SU-DHL-6 (cell line): ENCODE measurements at regions not wholly inside any gene's neighbourhood (a gene's known extent, or its start where the extent isn't known, plus 50 kb on each side); places are given as distances from the start of the nearest gene placed in this dataset.
"Not testable (repeated sequence)": the region's sequence is repeated elsewhere in the genome, so short reads cannot be mapped to it uniquely, and the experiment has no call there.

Experiments
- H2AFZ ChIP-seq: fragments of 200-600 bp; sonication (generic); 2 replicates; pipeline ENCODE4 v1.6.1; 2014; ENCODE audit warnings: low read depth, mild to moderate bottlenecking, moderate library complexity, mixed read lengths, antibody characterized with exemption, low read length; ENCODE audit not compliant: severe bottlenecking
- H3F3A ChIP-seq: fragments of 200-600 bp; shearing (Covaris generic); 2 replicates; pipeline ENCODE4 v1.6.0; 2016; ENCODE audit warnings: antibody characterized with exemption, mild to moderate bottlenecking; ENCODE audit not compliant: insufficient read depth
- H3K27ac ChIP-seq: fragments of 200-600 bp; sonication (generic); 2 replicates; pipeline ENCODE4 v1.5.1; 2016; ENCODE audit warnings: low read depth, mild to moderate bottlenecking, low read length, moderate library complexity, mixed read lengths
- H3K27me3 ChIP-seq: fragments of 200-600 bp; sonication (generic), shearing (Covaris generic); 2 replicates; pipeline ENCODE4 v1.6.0; 2014; ENCODE audit warnings: mild to moderate bottlenecking, low read length
- H3K36me3 ChIP-seq: fragments of 200-600 bp; sonication (generic); 2 replicates; pipeline ENCODE4 v1.6.1; 2014; ENCODE audit warnings: mild to moderate bottlenecking, low read length, mixed read lengths
- H3K4me2 ChIP-seq: fragments of 300-600, 200-600 bp; shearing (Covaris generic), sonication (generic); 2 replicates; pipeline ENCODE4 v1.6.0; 2014; ENCODE audit warnings: low read length, low read depth, mild to moderate bottlenecking; ENCODE audit not compliant: poor library complexity, severe bottlenecking
- H3K4me3 ChIP-seq: fragments of 200-600 bp; sonication (generic); 2 replicates; pipeline ENCODE4 v1.5.1; 2014; ENCODE audit warnings: antibody characterized with exemption, low read length, mild to moderate bottlenecking, mixed read lengths; ENCODE audit not compliant: insufficient read depth, poor library complexity, severe bottlenecking
- H3K79me2 ChIP-seq: fragments of 200-600 bp; sonication (generic); 2 replicates; pipeline ENCODE4 v1.6.1; 2014; ENCODE audit warnings: mild to moderate bottlenecking, low read length, moderate library complexity; ENCODE audit not compliant: insufficient read depth
- H3K9ac ChIP-seq: fragments of 200-600 bp; sonication (generic); 2 replicates; pipeline ENCODE4 v1.7.0; 2014; ENCODE audit warnings: mild to moderate bottlenecking, low read length
- H3K9me2 ChIP-seq: fragments of 200-600 bp; sonication (generic); replicated peaks from 2 replicates; pipeline ENCODE4 v1.6.1; 2014; ENCODE audit warnings: low read length; ENCODE audit not compliant: insufficient read depth
- H3K9me3 ChIP-seq: fragments of 200-600 bp; sonication (generic); 2 replicates; pipeline ENCODE4 v1.6.1; 2014; ENCODE audit warnings: low read length, mixed read lengths; ENCODE audit not compliant: insufficient read depth
- H4K20me1 ChIP-seq: fragments of 200-600 bp; sonication (generic); 2 replicates; pipeline ENCODE4 v1.6.1; 2014; ENCODE audit warnings: low read depth, mild to moderate bottlenecking, antibody characterized with exemption, low read length, moderate library complexity, mixed read lengths
- CTCF ChIP-seq: fragments of 200-600 bp; sonication (generic); IDR thresholded peaks from one replicate; pipeline ENCODE4 v1.5.1; 2017; ENCODE audit warnings: antibody characterized with exemption, mild to moderate bottlenecking, low read length, moderate library complexity; ENCODE audit not compliant: insufficient read depth, poor library complexity, severe bottlenecking
- EZH2phosphoT487 ChIP-seq: fragments of 200-600 bp; sonication (generic), shearing (Covaris generic); conservative IDR thresholded peaks from 2 replicates; pipeline ENCODE4 v1.6.1; 2018; ENCODE audit warnings: mild to moderate bottlenecking, antibody characterized with exemption, low read length, moderate library complexity, mixed read lengths

GRCh38 chr18:1778496-1779178 is 792.7 kb downstream of the METTL4 start:
- Histone ChIP-seq H3K27ac (no peak overlapping the region), H3K4me3 (no peak overlapping the region), H3K4me2 (no peak overlapping the region), H3K27me3 (no peaks in the 10 kb centered on the region), H3F3A (no peaks in the 10 kb centered on the region), H3K36me3 (no peaks in the 10 kb centered on the region), H4K20me1 (no peaks in the 10 kb centered on the region), H2AFZ (no peak overlapping the region), H3K9ac (no peak overlapping the region), H3K9me2 (no peaks in the 10 kb centered on the region), H3K79me2 (no peaks in the 10 kb centered on the region), H3K9me3 (no peaks in the 10 kb centered on the region)
- no peak for TF ChIP-seq EZH2phosphoT487
- TF ChIP-seq CTCF: no peak

GRCh38 chr18:1779587-1779986 is 791.7 kb downstream of the METTL4 start:
- Histone ChIP-seq H2AFZ (no peak overlapping the region), H3K9me3 (no peaks in the 10 kb centered on the region), H3K4me2 (no peak overlapping the region), H3F3A (no peaks in the 10 kb centered on the region), H3K9me2 (no peaks in the 10 kb centered on the region), H4K20me1 (no peaks in the 10 kb centered on the region), H3K9ac (no peak overlapping the region), H3K27me3 (no peaks in the 10 kb centered on the region), H3K79me2 (no peaks in the 10 kb centered on the region), H3K4me3 (no peak overlapping the region), H3K27ac (no peak overlapping the region), H3K36me3 (no peaks in the 10 kb centered on the region)
- TF ChIP-seq EZH2phosphoT487 (no peak), CTCF (no peak)

GRCh38 chr18:1784113-1784512 is 787.2 kb downstream of the METTL4 start:
- Histone ChIP-seq H2AFZ (no peak overlapping the region), H3K4me3 (no peak overlapping the region), H3K9ac (no peak overlapping the region), H3K79me2 (no peaks in the 10 kb centered on the region), H3K4me2 (no peak overlapping the region), H3K9me2 (no peaks in the 10 kb centered on the region), H3K9me3 (no peaks in the 10 kb centered on the region), H3K36me3 (no peaks in the 10 kb centered on the region), H3F3A (no peaks in the 10 kb centered on the region), H3K27ac (no peak overlapping the region), H3K27me3 (no peaks in the 10 kb centered on the region), H4K20me1 (no peaks in the 10 kb centered on the region)
- no peak for TF ChIP-seq EZH2phosphoT487
- TF ChIP-seq CTCF: no peak

GRCh38 chr18:1785980-1786379 is 785.3 kb downstream of the METTL4 start:
- H4K20me1 ChIP-seq, H3K79me2 ChIP-seq, H3F3A ChIP-seq, H3K9me2 ChIP-seq, H3K9ac ChIP-seq, H3K4me3 ChIP-seq, H2AFZ ChIP-seq, H3K36me3 ChIP-seq, H3K27me3 ChIP-seq, H3K4me2 ChIP-seq, H3K9me3 ChIP-seq, H3K27ac ChIP-seq: not testable (repeated sequence)
